ENCODE measurements at regions not wholly inside any gene's neighbourhood (a gene's known extent, or its start where the extent isn't known, plus 50 kb on each side); places are given as distances from the start of the nearest gene placed in this dataset.

GRCh38 chr4:114226179-114226578 lies 246.7 kb upstream of the ARSJ start:
- Mint-ChIP-seq H3K9me3 (no peaks in the 10 kb centered on the region), H3K36me3 (ENCODE audit: low read depth) (no peaks in the 10 kb centered on the region), H3K4me3 (no peak overlapping the region), H3K4me1 (peaks cover 11% of the 10 kb centered on the region), H3K27ac (no peak overlapping the region), H3K27me3 (ENCODE audit: low read depth) (no peaks in the 10 kb centered on the region)
- TF ChIP-seq CTCF (IDR thresholded peaks at IDR 0.05; ENCODE audit: unreplicated experiment in 3 of 3), result no peak

GRCh38 chr4:114226968-114227760 lies 247.7 kb upstream of the ARSJ start:
- H3K27ac Mint-ChIP-seq, result peak overlapping the region in 1 of 3 experiments; percentile 25
- no peaks in the 10 kb centered on the region for H3K36me3 Mint-ChIP-seq (ENCODE audit: low read depth)
- no peak for TF ChIP-seq CTCF (IDR thresholded peaks at IDR 0.05; ENCODE audit: unreplicated experiment in 3 of 3)
- no peak overlapping the region for H3K4me3 Mint-ChIP-seq
- H3K27me3 Mint-ChIP-seq (ENCODE audit: low read depth), result no peaks in the 10 kb centered on the region
- peaks cover 11% of the 10 kb centered on the region for H3K4me1 Mint-ChIP-seq
- peaks cover 3% of the 10 kb centered on the region for H3K9me3 Mint-ChIP-seq

GRCh38 chr4:114229706-114230105 lies 250.3 kb upstream of the ARSJ start:
- no peak overlapping the region for H3K27ac Mint-ChIP-seq
- H3K4me3 Mint-ChIP-seq, result no peak overlapping the region
- H3K36me3 Mint-ChIP-seq (ENCODE audit: low read depth), result no peaks in the 10 kb centered on the region
- H3K9me3 Mint-ChIP-seq, result peaks cover 5% of the 10 kb centered on the region
- no peaks in the 10 kb centered on the region for H3K27me3 Mint-ChIP-seq (ENCODE audit: low read depth)
- H3K4me1 Mint-ChIP-seq, result peaks cover 11% of the 10 kb centered on the region
- no peak for TF ChIP-seq CTCF (IDR thresholded peaks at IDR 0.05; ENCODE audit: unreplicated experiment in 3 of 3)

GRCh38 chr4:114236171-114236769 lies 256.8 kb upstream of the ARSJ start:
- Mint-ChIP-seq H3K27me3 (ENCODE audit: low read depth) (no peaks in the 10 kb centered on the region), H3K4me1 (no peaks in the 10 kb centered on the region), H3K4me3 (no peak overlapping the region), H3K9me3 (peaks cover 9% of the 10 kb centered on the region), H3K27ac (no peak overlapping the region), H3K36me3 (ENCODE audit: low read depth) (no peaks in the 10 kb centered on the region)
- no peak for TF ChIP-seq CTCF (IDR thresholded peaks at IDR 0.05; ENCODE audit: unreplicated experiment in 3 of 3)

GRCh38 chr4:114237997-114238396 lies 258.6 kb upstream of the ARSJ start:
- Mint-ChIP-seq H3K9me3 (peaks cover 10% of the 10 kb centered on the region), H3K4me1 (no peaks in the 10 kb centered on the region), H3K27ac (no peak overlapping the region), H3K4me3 (no peak overlapping the region), H3K36me3 (ENCODE audit: low read depth) (no peaks in the 10 kb centered on the region), H3K27me3 (ENCODE audit: low read depth) (no peaks in the 10 kb centered on the region)
- TF ChIP-seq CTCF (IDR thresholded peaks at IDR 0.05; ENCODE audit: unreplicated experiment in 3 of 3), result no peak

- H3K36me3 Mint-ChIP-seq (ENCODE audit: low read depth), result no peaks in the 10 kb centered on the region
- H3K27me3 Mint-ChIP-seq (ENCODE audit: low read depth), result no peaks in the 10 kb centered on the region
- no peak for TF ChIP-seq CTCF (IDR thresholded peaks at IDR 0.05; ENCODE audit: unreplicated experiment in 3 of 3)
- peaks cover 20% of the 10 kb centered on the region for H3K9me3 Mint-ChIP-seq
- H3K4me1 Mint-ChIP-seq, result no peaks in the 10 kb centered on the region
- H3K4me3 Mint-ChIP-seq, result no peak overlapping the region
- H3K27ac Mint-ChIP-seq, result no peak overlapping the region
These were observed 270.1 kb upstream of the ARSJ start for GRCh38 chr4:114249561-114249960.
